ENCODE measurements at regions not wholly inside any gene's neighbourhood (a gene's known extent, or its start where the extent isn't known, plus 50 kb on each side); places are given as distances from the start of the nearest gene placed in this dataset.

GRCh38 chr11:87976009-87976408, 199.2 kb downstream of the RAB38 start:
- H4K5ac ChIP-seq (ENCODE audit: insufficient read length, low read depth, low read length) = no peak overlapping the region
- no peak overlapping the region for H3K18ac ChIP-seq (ENCODE audit: insufficient read length, low read depth, low read length)
- no peaks in the 10 kb centered on the region for H3K27me3 ChIP-seq (ENCODE audit: insufficient read depth, low read length)
- no peaks in the 10 kb centered on the region for H4K20me1 ChIP-seq (ENCODE audit: control insufficient read depth, insufficient read depth, insufficient read length)
- H3K14ac ChIP-seq (ENCODE audit: insufficient read depth, low read length) = no peak overlapping the region
- H3K4ac ChIP-seq (ENCODE audit: low read depth, low read length) = no peak overlapping the region
- no peaks in the 10 kb centered on the region for H3K79me1 ChIP-seq (ENCODE audit: insufficient read depth, low read depth, low read length, poor library complexity, severe bottlenecking)
- Mint-ChIP-seq H3K4me1 (peaks cover 9 to 13% of the 10 kb centered on the region in 2 experiments), H3K27me3 (ENCODE audit: low read depth) (no peaks in the 10 kb centered on the region), H3K36me3 (ENCODE audit: insufficient read depth in 1 of 3, low read depth in 3 of 3) (no peaks in the 10 kb centered on the region), H3K4me3 (no peak overlapping the region), H3K27ac (no peak overlapping the region), H3K9me3 (no peaks in the 10 kb centered on the region)
- no peaks in the 10 kb centered on the region for H3K9me3 ChIP-seq (ENCODE audit: control insufficient read depth, low read depth, low read length)
- H2BK15ac ChIP-seq (ENCODE audit: low read depth, low read length) = no peak overlapping the region
- no peak overlapping the region for H3K56ac ChIP-seq (ENCODE audit: insufficient read length, low read depth, low read length)
- no peak overlapping the region for H3T11ph ChIP-seq (ENCODE audit: low read length)
- H2AK5ac ChIP-seq (ENCODE audit: insufficient read length, low read length) = no peak overlapping the region
- no peak overlapping the region for H2BK120ac ChIP-seq (ENCODE audit: low read depth, low read length, poor library complexity, severe bottlenecking)
- H3K23ac ChIP-seq (ENCODE audit: insufficient read length, low read depth, low read length) = no peak overlapping the region
- H3K27ac ChIP-seq (ENCODE audit: insufficient read length, low read depth, low read length) = no peak overlapping the region
- H3K4me2 ChIP-seq (ENCODE audit: insufficient read depth, insufficient read length, low read length) = no peak overlapping the region
- DNase-seq = no peak
- H3K79me2 ChIP-seq (ENCODE audit: insufficient read depth, low read length) = no peaks in the 10 kb centered on the region
- TF ChIP-seq CTCF (conservative IDR thresholded peaks at IDR 0.05) = no peak
- H3K4me1 ChIP-seq (ENCODE audit: insufficient read depth, low read length) = no peaks in the 10 kb centered on the region; the same call in 1 of the 2 replicates
- no peak overlapping the region for H2BK12ac ChIP-seq (ENCODE audit: insufficient read length, low read depth, low read length)
- WGBS (ENCODE audit: extremely low coverage, insufficient read length, low lambda C conversion rate) = no CpG with 5 or more reads among the region's 2 CpGs
- no peak overlapping the region for H2AFZ ChIP-seq (ENCODE audit: low read length)
- H4K91ac ChIP-seq (ENCODE audit: insufficient read length, low read depth, low read length) = no peak overlapping the region
- no peak overlapping the region for H2BK5ac ChIP-seq (ENCODE audit: insufficient read length, low read length)
- H3K23me2 ChIP-seq (ENCODE audit: insufficient read length, low read depth, low read length, poor library complexity, severe bottlenecking) = no peaks in the 10 kb centered on the region
- H4K8ac ChIP-seq (replicated peaks; ENCODE audit: insufficient read length, low read depth, low read length) = no peak overlapping the region
- no peak overlapping the region for H2BK20ac ChIP-seq (ENCODE audit: low read depth, low read length, poor library complexity, severe bottlenecking)
- no peak overlapping the region for H3K9ac ChIP-seq (ENCODE audit: extremely low read depth, insufficient read length, low read length)

Measured in H9 (cell line).